GM23248 (cell line): ENCODE measurements at regions not wholly inside any gene's neighbourhood (a gene's known extent, or its start where the extent isn't known, plus 50 kb on each side); places are given as distances from the start of the nearest gene placed in this dataset.

Source experiments
- DNase-seq: peaks from one replicate; pipeline ENCODE4 v3.0.0-alpha.2; 2015
- H2AFZ ChIP-seq: fragments of 200-600 bp; sonication (generic); 2 replicates; pipeline ENCODE4 v1.6.1; 2016; ENCODE audit warnings: antibody characterized with exemption
- H3F3A ChIP-seq: fragments of 200-600 bp; sonication (generic); 2 replicates; pipeline ENCODE4 v1.6.1; 2016; ENCODE audit warnings: mild to moderate bottlenecking, antibody characterized with exemption, mixed run types; ENCODE audit not compliant: insufficient read depth
- H3K27ac ChIP-seq: fragments of 200-600 bp; sonication (generic); 2 replicates; pipeline ENCODE4 v1.5.1; 2016; ENCODE audit warnings: mild to moderate bottlenecking
- H3K27me3 ChIP-seq: fragments of 200-600 bp; sonication (generic); replicated peaks from 2 replicates; pipeline ENCODE4 v1.6.1; 2016; ENCODE audit warnings: mild to moderate bottlenecking; ENCODE audit not compliant: insufficient read depth
- H3K36me3 ChIP-seq: fragments of 200-600 bp; sonication (generic); 2 replicates; pipeline ENCODE4 v1.6.1; 2016; ENCODE audit warnings: low read depth, mild to moderate bottlenecking
- H3K4me1 ChIP-seq: fragments of 200-600 bp; sonication (generic); 2 replicates; pipeline ENCODE4 v1.6.1; 2016; ENCODE audit warnings: mild to moderate bottlenecking; ENCODE audit not compliant: insufficient read depth
- H3K4me2 ChIP-seq: fragments of 200-600 bp; sonication (generic); one replicate; pipeline ENCODE4 v1.6.1; 2016; ENCODE audit warnings: mild to moderate bottlenecking; ENCODE audit not compliant: unreplicated experiment
- H3K4me3 ChIP-seq: fragments of 200-600 bp; sonication (generic); 2 replicates; pipeline ENCODE4 v1.5.1; 2016; ENCODE audit warnings: mild to moderate bottlenecking
- H3K79me2 ChIP-seq: fragments of 200-600 bp; sonication (generic); 2 replicates; pipeline ENCODE4 v1.6.1; 2016; ENCODE audit warnings: mild to moderate bottlenecking; ENCODE audit not compliant: insufficient read depth
- H3K9ac ChIP-seq: fragments of 200-600 bp; sonication (generic); 2 replicates; pipeline ENCODE4 v1.6.1; 2016; ENCODE audit warnings: mild to moderate bottlenecking
- H3K9me2 ChIP-seq: fragments of 200-600 bp; sonication (generic); 2 replicates; pipeline ENCODE4 v1.6.1; 2016; ENCODE audit warnings: mixed run types, mild to moderate bottlenecking, moderate library complexity; ENCODE audit not compliant: insufficient read depth
- H3K9me3 ChIP-seq: fragments of 200-600 bp; sonication (generic); one replicate; pipeline ENCODE4 v1.6.1; 2017; ENCODE audit warnings: low read depth
- H4K20me1 ChIP-seq: fragments of 200-600 bp; sonication (generic); 2 replicates; pipeline ENCODE4 v1.6.0; 2016; ENCODE audit not compliant: insufficient read depth
- EZH2 ChIP-seq: fragments of 200-600 bp; sonication (generic); IDR thresholded peaks from 2 replicates; pipeline ENCODE4 v1.6.1; 2018; ENCODE audit warnings: antibody characterized with exemption, mild to moderate bottlenecking; ENCODE audit not compliant: insufficient read depth, poor library complexity, severe bottlenecking
- EZH2phosphoT487 ChIP-seq: fragments of 200-600 bp; sonication (generic); IDR thresholded peaks from 2 replicates; pipeline ENCODE4 v1.6.1; 2018; ENCODE audit warnings: antibody characterized with exemption, moderate library complexity, mild to moderate bottlenecking, low read depth; ENCODE audit not compliant: insufficient read depth
- WGBS, 2 experiments: methylation state at CpG; one replicate each; pipeline ENCODE4 v1.1.6; 2015 to 2017; ENCODE audit warnings: low lambda C conversion rate in 2 of 2, low coverage in 1 of 2; ENCODE audit errors: missing lambda C conversion rate in 2 of 2; 5-methylcytosine and 5-hydroxymethylcytosine counted together
- in situ Hi-C: fragments of 300-500 bp; cut with MboI; formaldehyde crosslinking; loops from 2 replicates; pipeline ENCODE4 v1.15.0; 2020

GRCh38 chr2:10183146-10183675, 60.7 kb downstream of the RRM2 start:
- no peaks in the 10 kb centered on the region for H3K79me2 ChIP-seq
- no peak overlapping the region for H3K4me2 ChIP-seq
- 89 to 93% methylated on average over 7 of the region's 7 CpGs for WGBS, 2 experiments
- H2AFZ ChIP-seq, result no peak overlapping the region
- H3K9me3 ChIP-seq, result no peaks in the 10 kb centered on the region
- H3K4me3 ChIP-seq, result no peak overlapping the region
- no peaks in the 10 kb centered on the region for H4K20me1 ChIP-seq
- no peak overlapping the region for H3K27ac ChIP-seq
- in situ Hi-C loops, result no loop called here
- no peaks in the 10 kb centered on the region for H3K9me2 ChIP-seq
- H3K27me3 ChIP-seq, result no peaks in the 10 kb centered on the region
- 0 out of 2 replicates have a peak, but pooled peaks cover 4% of the 10 kb centered on the region for H3F3A ChIP-seq
- no peaks in the 10 kb centered on the region for H3K4me1 ChIP-seq
- no peak for TF ChIP-seq EZH2phosphoT487
- TF ChIP-seq EZH2, result no peak
- DNase-seq, result no peak
- no peak overlapping the region for H3K9ac ChIP-seq
- no peaks in the 10 kb centered on the region for H3K36me3 ChIP-seq

- Histone ChIP-seq H3K4me1 (no peaks in the 10 kb centered on the region), H3K9ac (no peak overlapping the region), H3K36me3 (no peaks in the 10 kb centered on the region), H3K9me3 (no peaks in the 10 kb centered on the region), H3K27ac (no peak overlapping the region), H4K20me1 (no peaks in the 10 kb centered on the region), H3K9me2 (no peaks in the 10 kb centered on the region), H3K79me2 (no peaks in the 10 kb centered on the region), H3K27me3 (no peaks in the 10 kb centered on the region), H3K4me2 (no peak overlapping the region), H2AFZ (no peak overlapping the region), H3K4me3 (no peak overlapping the region), H3F3A (0 out of 2 replicates have a peak, but pooled peaks cover 4% of the 10 kb centered on the region)
- DNase-seq, result no peak
- no peak for TF ChIP-seq EZH2
- no peak for TF ChIP-seq EZH2phosphoT487
- in situ Hi-C loops, result no loop called here
- WGBS, 2 experiments, result 82 to 84% methylated on average over 6 of the region's 6 CpGs
These were observed 61.9 kb downstream of the RRM2 start for GRCh38 chr2:10184421-10184820.

- in situ Hi-C loops, result no loop called here
- H2AFZ ChIP-seq, result no peak overlapping the region
- H3F3A ChIP-seq, result 0 out of 2 replicates have a peak, but pooled peaks cover 4% of the 10 kb centered on the region
- no peaks in the 10 kb centered on the region for H3K9me2 ChIP-seq
- H4K20me1 ChIP-seq, result no peaks in the 10 kb centered on the region
- H3K36me3 ChIP-seq, result no peaks in the 10 kb centered on the region
- H3K4me2 ChIP-seq, result no peak overlapping the region
- no peak for TF ChIP-seq EZH2
- no peaks in the 10 kb centered on the region for H3K27me3 ChIP-seq
- H3K9me3 ChIP-seq, result no peaks in the 10 kb centered on the region
- no peak overlapping the region for H3K9ac ChIP-seq
- WGBS, 2 experiments, result 12 to 13% methylated on average over 8 of the region's 8 CpGs
- DNase-seq, result peak; percentile 63
- H3K4me3 ChIP-seq, result no peak overlapping the region
- H3K4me1 ChIP-seq, result no peaks in the 10 kb centered on the region
- H3K27ac ChIP-seq, result no peak overlapping the region
- no peaks in the 10 kb centered on the region for H3K79me2 ChIP-seq
These were observed 62.5 kb downstream of the RRM2 start for GRCh38 chr2:10185046-10185445.

- H3K4me3 ChIP-seq, result no peak overlapping the region
- H3K36me3 ChIP-seq, result no peaks in the 10 kb centered on the region
- in situ Hi-C loops, result no loop called here
- DNase-seq, result no peak
- H3K79me2 ChIP-seq, result no peaks in the 10 kb centered on the region
- H3F3A ChIP-seq, result 0 out of 2 replicates have a peak, but pooled peaks cover 4% of the 10 kb centered on the region
- no peak overlapping the region for H3K4me2 ChIP-seq
- no peaks in the 10 kb centered on the region for H3K9me2 ChIP-seq
- H3K27me3 ChIP-seq, result no peaks in the 10 kb centered on the region
- no peaks in the 10 kb centered on the region for H4K20me1 ChIP-seq
- H3K4me1 ChIP-seq, result no peaks in the 10 kb centered on the region
- H3K9me3 ChIP-seq, result no peaks in the 10 kb centered on the region
- no peak overlapping the region for H3K9ac ChIP-seq
- 85 to 91% methylated on average over 4 of the region's 4 CpGs for WGBS, 2 experiments
- no peak overlapping the region for H3K27ac ChIP-seq
- no peak for TF ChIP-seq EZH2
- no peak for TF ChIP-seq EZH2phosphoT487
- H2AFZ ChIP-seq, result no peak overlapping the region
These were observed 63.2 kb downstream of the RRM2 start for GRCh38 chr2:10185755-10186154.
